SU-DHL-6 (cell line): ENCODE measurements at regions not wholly inside any gene's neighbourhood (a gene's known extent, or its start where the extent isn't known, plus 50 kb on each side); places are given as distances from the start of the nearest gene placed in this dataset.

Experiments
- CTCF ChIP-seq: fragments of 200-600 bp; sonication (generic); IDR thresholded peaks from one replicate; pipeline ENCODE4 v1.5.1; 2017; ENCODE audit warnings: antibody characterized with exemption, mild to moderate bottlenecking, low read length, moderate library complexity; ENCODE audit not compliant: insufficient read depth, poor library complexity, severe bottlenecking
- EZH2phosphoT487 ChIP-seq: fragments of 200-600 bp; sonication (generic), shearing (Covaris generic); conservative IDR thresholded peaks from 2 replicates; pipeline ENCODE4 v1.6.1; 2018; ENCODE audit warnings: mild to moderate bottlenecking, antibody characterized with exemption, low read length, moderate library complexity, mixed read lengths

GRCh38 chr18:10072671-10073175 is 158.9 kb downstream of the VAPA start:
- TF ChIP-seq CTCF (no peak), EZH2phosphoT487 (no peak)
